HG03432 (cell line): ENCODE measurements at regions not wholly inside any gene's neighbourhood (a gene's known extent, or its start where the extent isn't known, plus 50 kb on each side); places are given as distances from the start of the nearest gene placed in this dataset.

ENCODE experiments used
- ATAC-seq: cut with Tn5 transposase; IDR thresholded peaks from one replicate; pipeline ENCODE4 v1.9.1; 2021; ENCODE audit warnings: mild to moderate bottlenecking, moderate library complexity; ENCODE audit not compliant: unreplicated experiment

DNA sequence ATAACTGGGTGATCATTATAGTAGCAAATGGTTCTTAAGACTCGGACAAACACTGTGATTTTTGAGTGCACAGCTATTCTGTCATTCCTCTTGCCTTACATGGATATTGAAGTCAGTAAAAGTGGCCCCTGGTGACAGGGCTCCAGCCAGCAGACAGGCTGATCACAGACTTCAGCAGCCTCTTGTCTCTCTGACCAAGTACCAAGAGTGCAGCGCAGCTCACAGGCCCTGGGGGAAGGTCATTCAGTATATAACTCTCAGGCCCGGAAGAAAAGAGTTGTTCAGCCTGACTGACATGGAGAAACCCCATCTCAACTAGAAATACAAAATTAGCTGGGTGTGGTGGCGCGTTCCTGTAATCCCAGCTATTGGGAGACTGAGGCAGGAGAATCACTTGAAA, 202.6 kb downstream of the HRH4 start:
- no peak for ATAC-seq

DNA sequence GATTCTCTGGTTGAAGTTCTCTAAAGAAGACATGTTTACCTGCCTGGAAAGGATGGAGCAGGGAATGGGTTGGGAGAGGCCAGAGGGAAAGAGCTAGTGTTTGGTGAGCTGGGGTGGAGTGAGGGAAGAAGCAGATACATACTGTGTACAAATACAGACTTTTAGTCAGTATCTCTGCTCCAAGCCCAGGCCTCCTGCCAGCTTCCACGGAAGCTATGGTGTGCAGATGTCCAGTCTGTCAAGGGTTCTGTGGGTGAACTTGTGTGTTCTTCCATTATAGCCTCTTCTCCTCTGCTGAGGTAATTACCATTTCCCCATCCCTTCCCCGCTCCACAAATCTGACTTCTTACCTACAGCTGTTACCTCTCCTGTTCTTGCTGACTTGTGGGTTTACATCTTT, 208.6 kb downstream of the HRH4 start:
- no peak for ATAC-seq

DNA sequence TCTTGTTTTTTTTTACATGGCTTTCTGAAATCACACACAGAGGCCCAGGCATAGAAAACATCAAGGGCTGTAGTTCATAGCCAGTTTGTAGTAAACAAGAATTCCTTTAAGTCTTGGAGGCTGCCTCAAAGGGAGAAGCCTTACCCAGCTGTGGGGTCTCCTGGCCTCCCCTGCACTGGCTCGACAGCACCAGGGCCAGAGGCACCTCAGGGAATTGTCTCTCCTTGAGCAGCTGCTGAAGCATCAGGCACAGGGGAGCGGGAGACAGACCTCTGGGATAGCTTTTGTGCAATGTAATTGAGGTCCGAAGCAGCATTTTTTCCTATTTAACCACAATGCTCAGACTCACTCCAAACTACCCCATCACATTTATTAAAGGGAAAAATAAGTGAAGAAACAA, 209.1 kb downstream of the HRH4 start:
- ATAC-seq, result no peak

DNA sequence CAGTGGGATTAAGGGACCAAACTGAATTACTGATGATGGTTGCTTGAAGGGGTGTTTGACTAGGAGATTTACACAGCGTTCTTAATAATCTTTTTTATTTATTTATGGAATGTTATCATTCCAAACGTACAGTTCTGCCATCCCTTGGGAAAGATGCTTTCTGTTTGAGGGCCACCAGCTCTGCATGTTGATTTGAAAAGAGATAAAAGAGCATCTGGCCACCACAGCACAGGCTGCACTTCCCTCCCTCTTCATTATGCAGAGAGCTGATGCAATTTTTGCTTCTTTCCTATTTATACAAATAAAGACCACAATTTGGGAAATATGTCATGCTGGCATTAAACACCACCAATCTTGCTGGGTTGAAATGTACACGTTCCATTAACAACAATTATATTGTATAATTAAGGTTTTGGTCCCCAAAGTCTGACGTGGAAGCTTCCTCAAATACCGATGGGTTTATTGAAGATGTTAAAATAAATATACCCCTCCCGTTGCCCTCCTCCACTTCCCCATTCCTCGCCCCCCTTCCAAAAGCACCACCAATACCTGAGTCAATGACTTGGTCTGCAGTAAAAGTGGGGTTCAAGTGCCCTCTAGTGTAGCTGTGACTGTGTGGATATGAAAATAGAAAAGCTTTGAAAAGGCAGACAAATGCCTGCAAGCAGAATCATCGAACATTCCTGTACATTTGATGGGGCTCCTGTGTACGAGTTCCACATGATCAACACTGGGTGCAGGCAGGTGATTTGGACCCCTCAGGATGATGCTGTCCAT, 211.9 kb downstream of the HRH4 start:
- no peak for ATAC-seq

DNA sequence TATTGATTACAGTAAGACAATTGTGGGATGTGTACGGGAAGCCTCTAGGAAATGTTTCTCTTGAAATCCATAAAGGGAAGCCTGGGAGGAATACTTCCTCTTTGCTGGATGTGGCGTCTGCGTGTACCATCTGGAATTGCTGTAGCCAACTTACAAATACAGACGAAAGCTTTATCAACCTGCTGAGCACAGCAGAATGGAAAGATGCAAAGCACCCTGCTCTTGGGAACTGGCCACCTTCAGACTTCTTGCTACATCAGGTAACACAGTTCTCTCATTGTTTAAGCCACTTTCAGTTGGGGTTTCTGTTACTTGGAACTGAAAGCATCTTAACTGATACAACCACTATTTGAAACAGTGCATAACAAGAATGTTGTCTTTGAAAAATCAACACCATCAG, 213.8 kb downstream of the HRH4 start:
- no peak for ATAC-seq

DNA sequence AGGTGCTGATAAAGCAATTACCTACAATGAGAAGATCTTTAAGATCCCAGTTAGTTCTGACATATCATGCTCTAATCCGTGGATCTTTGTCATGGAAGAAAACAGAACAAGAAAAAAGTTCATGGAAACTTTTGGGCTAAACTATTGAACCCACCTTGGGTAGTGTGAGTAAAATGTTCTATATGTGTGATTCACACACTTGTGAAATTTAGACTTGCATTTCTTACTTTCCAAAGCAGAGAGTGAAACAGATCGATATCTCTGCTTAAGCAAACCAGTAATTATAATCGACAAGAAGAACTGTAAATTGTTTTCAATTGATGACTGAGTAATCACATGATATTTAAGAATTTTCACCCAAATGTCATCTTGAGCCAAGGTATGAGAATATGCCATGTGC, 214.2 kb downstream of the HRH4 start:
- no peak for ATAC-seq

DNA sequence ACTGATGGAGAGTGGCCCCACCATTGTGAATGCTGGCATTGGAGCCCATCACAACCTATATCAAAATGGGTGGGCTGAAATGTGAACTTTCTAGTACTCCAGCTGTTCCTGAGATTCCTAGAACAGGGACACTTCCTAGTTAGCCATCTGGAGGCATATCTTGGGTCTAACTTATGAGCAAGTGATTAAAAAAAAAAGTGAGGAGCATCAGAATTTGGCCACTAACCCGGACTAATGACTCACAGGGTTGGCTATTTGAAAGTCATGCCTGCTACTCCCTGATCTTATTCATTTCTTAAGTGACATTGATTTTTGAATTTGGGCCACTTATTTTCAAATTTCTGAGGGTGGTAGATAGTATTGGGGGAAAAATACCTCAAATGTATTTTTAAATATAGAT, 216.6 kb downstream of the HRH4 start:
- no peak for ATAC-seq

DNA sequence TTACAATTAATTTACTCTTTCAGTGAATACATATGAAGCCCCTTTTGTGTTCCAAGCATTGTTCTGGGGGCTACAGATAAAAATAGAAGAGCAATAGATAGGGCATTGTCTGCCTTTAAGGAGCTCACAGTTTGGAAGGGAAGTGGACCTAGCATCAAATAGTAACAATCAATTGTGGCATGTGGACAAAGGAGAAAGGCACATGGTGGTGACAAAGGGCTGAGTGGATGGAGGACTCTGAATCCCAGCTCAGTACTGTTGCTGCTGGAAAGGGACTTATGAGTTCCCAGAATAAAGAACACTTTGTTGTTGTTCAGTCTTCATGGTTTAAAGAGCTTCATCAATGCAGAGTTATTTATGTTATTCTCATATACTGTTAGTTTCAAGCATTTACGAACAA, 217.7 kb downstream of the HRH4 start:
- ATAC-seq, result no peak

DNA sequence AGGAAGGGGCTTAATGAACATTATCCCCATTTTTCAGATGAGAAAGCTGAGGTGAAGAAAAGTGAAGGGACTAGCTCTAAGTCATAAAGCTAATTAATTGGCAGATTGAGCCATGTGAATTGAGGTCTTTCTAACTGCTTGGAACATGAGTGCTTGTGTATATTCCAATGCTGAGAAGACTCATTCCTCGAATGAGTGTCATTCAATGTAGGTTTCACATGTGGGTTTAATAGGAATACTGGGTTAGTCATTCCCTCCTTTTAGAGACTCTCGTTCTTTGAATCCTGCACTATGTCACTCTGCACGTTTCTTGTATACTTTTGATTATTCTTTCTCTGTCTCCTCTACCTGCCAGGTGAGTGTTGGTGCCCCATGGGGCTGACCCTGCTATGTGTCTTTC, 218.2 kb downstream of the HRH4 start:
- ATAC-seq, result no peak

DNA sequence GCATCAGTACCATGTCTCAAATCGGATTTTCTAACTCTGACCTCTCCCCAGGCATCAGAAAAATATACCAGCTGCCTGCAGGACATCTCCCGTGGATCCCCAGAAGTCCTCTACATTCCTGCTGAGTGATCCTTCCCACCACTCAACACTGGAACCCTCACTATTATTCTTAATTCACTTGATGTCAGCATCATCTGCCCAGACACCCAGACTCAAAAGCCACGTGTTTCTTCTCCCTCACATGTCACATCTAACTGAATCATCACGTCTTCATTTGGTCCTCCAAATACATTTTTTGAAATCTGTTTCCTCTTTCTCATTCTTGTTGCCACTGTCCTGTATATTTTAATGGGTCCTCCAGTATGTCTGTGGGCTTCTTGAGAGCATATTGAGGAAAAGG, 218.6 kb downstream of the HRH4 start:
- ATAC-seq, result no peak

DNA sequence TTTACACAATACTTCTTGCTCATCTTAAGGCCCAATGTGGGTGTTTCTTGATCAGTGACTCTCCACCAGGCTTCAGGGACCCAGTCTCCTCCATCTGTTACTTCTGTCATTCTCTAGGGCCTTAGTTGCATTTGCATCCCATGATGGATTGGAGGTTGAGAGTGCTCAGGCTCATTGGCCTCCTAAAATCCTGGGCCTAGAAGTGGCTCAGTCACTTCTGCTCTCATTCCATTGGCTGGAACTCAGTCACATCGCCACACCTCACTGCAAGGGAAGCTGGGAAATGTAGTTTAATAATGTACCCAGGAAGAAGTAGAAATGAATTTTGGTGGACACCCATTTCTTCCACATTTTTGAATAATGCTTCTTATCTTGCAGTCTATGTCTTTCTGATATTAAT, 223.5 kb downstream of the HRH4 start:
- ATAC-seq, result no peak

DNA sequence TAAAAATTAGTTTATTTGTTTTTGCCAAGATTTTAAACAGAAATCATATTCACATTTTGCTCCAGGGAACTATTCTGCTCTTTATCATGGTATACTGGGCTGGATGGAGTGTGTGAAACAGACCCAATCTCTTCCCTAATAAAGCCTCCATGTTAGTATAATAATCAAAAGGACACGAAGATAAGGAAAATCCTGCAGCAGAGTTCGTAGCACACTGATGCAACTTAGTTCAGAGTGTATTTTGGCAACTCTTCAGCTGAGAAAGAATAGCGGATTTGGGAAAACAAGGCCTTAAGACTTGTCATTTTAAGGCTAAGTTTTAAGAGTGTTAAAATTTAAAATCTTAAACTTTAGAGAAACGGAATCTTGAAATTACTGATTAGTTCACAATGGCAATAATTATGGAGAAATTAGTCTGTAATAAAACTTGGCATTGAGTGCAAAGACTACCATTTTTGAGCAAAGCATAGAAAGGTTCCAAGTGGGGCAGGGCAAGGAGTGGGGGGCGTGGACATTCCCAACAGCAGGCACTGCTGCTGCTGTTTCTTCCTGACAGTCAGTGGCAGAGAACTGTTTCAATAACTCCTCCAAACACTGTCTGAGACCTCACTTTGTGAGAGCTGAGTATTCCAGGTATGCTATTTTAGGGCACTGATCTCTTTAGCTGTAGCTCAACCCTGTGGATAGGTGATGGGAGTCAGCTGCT, 225.0 kb downstream of the HRH4 start:
- no peak for ATAC-seq

DNA sequence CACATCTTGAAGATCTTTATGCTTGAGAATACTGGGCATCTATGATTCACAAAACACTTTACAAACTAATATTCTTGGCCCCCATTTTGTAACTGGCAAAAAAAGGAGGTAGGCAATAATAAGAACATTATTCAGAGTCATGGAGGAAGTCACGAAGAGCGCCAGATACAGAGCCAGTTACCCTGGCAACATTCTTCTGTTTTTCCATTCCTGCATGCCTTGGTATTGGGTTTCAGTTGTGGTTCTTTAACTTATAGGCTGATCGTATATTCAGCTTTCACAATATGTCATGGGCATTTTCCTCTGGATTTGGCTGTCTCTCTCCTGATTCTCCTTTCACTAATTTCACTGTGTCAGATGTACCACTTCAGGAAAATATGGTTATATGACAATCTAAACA, 234.7 kb downstream of the HRH4 start:
- ATAC-seq, result no peak

DNA sequence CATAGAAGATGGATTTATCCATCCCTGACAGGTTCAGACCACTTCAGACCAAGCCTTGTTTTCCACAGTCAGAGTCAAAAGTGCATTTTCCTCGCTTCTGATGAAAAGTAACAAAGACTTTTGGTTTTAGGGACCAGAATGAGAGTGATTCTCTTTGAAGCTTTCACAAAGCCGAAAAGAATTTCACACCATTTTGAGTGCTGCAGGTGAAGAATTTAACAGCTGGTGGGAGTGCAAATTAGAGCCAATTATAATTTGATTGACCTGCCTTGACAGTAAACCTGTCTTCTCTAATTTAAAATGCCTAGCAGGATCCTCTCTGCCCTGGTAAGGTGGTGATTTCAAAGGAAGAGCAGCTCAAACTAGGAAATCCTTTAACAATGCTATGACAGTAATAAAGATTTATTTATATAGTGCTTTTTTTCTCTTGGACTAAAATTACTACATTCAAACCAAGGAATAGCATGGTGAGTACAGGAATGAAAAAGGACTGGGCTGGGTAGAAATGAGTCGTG, 241.6 kb downstream of the HRH4 start:
- no peak for ATAC-seq

DNA sequence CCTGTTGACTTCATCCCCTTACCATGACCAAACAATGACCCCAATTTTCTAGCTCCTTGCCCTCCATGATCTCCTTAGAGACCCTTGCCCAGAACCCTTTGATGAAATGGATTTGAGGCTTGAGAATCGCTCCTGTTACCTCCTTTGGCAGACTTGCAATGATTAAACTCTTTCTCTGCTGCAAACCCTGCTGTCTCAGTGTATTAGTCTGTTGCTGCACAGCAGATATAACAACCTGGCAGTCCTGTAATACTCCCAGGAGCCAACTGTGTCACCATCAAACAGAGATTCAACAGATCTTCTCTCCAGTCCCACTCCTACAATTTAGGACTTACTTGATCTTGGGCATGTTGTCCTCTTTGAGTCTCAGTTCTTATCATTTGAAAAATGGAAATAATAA, 242.9 kb downstream of the HRH4 start:
- no peak for ATAC-seq

DNA sequence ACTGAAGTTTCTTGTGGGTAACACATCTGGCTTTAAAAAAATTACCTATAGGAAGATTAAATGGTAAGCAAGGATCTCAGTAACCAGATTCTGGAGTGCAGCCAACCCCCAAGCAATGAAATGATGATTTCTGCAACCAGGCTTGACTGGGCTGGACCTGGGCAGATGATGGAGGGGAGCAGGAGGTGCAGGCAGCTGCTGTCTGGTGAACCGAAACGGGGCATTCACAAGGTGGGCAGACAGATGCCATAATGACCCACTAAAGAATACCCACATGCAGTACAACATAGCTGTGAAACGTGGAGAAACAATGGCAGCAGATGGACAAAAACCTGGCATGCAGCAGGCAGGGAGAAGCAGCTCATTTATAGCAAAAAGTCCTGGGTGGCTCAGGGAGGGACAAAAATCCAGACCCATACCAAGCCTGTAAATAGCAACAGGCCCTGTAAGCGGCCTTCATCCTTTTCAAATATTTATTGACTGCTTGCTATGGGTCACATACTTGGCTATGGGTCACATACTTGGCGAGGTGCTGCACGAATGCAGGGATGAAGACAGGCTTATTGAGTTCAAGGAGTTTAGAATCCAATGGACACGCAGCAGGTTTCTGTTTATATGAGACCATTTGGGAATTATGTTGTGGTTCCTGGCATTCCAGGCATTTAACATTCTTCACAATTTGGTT, 244.7 kb downstream of the HRH4 start:
- ATAC-seq, result no peak

DNA sequence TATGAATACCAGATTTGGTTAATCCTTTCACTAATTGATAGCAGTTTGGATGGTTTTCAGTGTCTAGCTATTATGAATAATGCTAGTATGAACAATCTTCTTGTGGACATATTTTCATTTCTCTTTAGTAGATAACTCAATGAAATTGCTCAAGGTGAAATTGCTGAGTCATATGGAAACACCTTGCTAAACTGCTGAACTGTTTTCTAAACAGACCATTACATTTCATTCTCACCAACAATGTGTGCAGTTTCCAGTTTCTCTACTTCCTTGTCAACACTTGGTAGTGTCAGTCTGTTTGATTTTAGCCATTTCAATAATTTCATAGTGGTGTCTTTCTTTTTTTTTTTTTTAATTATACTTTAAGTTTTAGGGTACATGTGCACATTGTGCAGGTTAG, 250.0 kb downstream of the HRH4 start:
- ATAC-seq, result no peak

DNA sequence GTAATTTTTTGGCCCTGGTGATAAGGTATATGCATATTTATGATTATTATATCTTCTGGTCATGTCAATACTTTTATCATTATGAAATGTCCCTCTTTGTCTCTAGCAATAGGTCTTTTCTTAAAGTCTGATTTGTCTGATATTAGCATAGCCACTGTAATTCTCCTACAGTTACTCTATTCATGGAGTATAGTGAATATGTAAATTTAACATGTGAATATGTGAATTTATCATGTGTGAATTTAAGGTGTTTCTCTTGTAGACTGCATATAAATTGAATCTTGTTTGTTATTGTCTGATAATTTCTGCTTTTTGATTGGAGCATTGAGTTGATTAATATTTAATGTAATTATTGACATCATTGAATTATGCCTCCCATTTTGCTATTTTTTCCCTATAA, 259.4 kb downstream of the HRH4 start:
- ATAC-seq, result no peak

DNA sequence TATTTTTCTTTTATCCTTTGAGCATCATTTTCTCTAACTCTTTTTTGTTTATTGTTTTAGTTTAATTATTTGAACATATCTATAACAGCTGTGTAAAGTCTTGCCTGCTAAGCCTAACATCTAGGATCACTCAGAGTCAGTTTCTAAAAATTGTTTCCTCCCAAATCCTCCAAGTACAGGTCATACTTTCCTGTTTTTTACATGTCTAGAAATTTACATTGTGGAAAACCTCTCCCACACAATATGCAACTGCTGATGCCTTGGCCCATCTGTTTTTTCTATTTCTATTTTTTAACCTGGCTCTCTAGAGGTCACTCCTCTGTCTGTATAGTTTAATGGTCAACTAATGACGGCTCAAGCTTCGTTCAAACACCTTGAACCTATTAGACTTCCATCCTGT, 261.0 kb downstream of the HRH4 start:
- no peak for ATAC-seq

DNA sequence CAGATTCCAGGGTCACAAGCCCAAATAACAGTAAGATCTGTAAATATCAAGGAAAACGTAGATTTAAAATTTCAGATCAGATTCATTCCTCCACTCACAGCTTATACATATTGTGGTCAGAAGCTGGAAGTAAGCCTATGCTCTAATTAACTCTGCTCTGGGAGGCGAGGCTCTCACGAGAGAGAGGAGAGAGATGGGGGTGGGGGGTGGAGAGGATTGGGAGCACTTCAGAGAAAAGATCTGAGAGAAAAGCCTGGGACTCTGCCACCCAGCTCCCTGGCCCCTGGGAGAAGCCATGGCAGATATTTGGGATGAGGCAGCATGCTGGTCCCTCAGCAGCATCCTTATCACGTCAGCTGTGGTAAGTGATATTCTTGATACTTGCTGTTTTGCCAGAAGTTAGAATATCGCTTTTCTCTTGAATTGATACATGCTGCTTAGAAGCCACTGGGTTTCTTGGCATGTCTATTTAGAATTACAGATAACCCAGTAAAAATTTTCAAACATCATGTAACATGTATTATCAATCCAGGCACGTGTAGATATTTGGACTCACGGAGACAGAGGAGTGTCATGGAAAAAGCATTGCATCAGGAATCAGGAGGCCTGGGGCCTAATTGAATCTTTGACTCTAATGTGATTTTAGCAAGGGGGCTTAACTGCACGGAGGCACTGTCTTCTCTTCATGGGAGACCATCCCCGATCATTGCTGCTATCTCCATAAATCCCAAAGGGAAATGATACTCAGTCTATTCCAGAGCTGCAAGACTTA, 265.4 kb downstream of the HRH4 start:
- no peak for ATAC-seq
